Stromal cell of bone marrow (primary cell): ENCODE measurements at regions not wholly inside any gene's neighbourhood (a gene's known extent, or its start where the extent isn't known, plus 50 kb on each side); places are given as distances from the start of the nearest gene placed in this dataset.

Experiments used
- DNase-seq: peaks from one replicate; pipeline ENCODE4 v3.0.0-alpha.2; 2012; ENCODE audit warnings: low read depth

- peak; percentile 91 for DNase-seq
Measured at GRCh38 chr14:85764822-85765221, 234.9 kb downstream of the FLRT2 start.

DNA sequence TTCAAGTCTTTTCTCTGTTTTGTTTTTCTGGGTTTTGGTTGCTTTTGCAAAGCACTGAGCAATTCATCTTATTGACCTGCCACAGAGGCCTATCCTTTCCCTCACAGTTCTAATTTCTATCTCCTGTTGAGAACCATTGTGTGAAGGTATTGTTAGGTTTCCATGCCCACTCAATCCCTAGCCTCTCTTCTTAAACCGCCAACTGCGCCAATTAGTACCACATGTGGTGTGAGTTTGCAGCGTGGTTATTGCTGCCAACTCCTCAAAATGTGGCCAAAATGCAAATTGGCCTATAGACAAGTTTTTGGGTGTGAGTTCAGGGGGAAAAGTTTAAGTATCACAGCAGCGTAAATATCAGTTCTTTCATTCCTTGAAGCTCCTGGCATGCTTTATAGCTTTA is 232.6 kb downstream of the FLRT2 start:
- DNase-seq: no peak

DNA sequence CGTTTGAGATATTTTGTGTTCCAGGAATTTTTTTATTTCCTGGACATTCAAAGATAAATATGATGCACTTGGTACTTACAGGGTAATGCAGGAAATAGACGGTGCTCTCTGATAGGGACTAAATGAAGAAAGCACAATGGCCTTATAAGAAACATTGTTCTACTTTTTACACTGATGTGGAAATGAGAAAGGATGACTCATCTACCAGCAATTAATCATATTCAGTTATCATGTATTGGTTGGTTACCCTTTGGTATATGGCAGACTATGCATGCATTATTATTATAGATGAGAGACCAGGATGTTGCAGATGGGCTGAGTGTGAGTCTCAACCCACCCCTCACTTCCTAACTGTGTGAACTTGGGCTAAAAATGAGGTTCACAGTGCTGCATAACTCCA is 222.2 kb downstream of the FLRT2 start:
- DNase-seq: no peak

DNA sequence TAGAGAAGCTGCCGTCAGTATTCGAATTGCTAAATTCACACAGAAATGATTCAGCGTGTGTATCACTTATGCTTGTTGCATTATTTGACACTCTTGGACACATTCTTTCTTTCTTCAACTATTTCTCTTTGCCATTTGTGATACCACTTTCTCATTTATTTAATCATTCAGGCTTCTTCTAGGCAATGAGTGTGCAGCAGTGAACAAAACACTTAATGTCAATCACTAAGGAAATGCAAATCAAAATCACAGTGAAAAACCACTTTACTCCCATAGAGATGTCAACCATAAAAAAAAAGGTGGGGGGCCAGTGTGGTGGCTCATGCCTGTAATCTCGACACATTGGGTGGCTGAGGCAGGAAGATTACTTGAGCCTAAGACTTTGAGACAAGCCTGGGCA is 214.6 kb downstream of the FLRT2 start:
- DNase-seq: no peak

DNA sequence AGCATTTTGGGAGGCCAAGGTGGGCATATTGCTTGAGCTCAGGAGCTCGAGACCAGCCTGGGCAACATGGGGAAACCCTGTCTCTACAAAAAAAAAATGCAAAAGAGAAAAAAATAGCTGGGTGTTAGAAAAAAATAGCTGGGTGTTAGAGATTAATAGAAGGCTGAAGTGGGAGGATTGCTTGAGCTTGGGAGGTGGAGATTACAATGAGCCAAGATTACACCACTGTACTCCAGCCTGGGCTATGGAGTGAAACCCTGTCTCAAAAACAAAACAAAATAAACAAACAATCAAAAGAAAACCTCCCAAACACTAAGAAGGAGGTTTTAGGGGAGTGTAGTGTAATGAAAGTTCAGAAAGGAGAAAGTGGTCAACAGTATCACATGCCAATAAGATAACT is 202.1 kb downstream of the FLRT2 start:
- no peak for DNase-seq

DNA sequence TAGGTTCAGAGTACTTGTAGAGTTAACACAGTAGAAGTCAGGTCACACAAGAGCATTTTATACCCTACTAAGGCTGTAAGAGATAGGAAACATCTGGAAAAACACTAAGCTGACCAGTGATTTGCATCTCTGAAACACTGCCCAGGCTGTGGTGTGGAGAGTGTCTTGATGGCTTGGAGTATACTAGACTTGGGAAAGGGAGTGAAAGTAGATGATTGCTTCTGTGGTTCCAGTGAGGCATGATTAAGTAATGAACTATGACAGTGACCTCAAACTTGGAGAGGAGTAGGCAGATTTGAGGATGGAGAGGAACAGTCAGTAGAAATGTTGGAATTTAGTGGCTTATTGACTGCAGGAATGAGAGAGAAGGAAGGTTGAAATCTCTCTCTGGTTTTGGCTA is 201.2 kb downstream of the FLRT2 start:
- peak; percentile 97 for DNase-seq

DNA sequence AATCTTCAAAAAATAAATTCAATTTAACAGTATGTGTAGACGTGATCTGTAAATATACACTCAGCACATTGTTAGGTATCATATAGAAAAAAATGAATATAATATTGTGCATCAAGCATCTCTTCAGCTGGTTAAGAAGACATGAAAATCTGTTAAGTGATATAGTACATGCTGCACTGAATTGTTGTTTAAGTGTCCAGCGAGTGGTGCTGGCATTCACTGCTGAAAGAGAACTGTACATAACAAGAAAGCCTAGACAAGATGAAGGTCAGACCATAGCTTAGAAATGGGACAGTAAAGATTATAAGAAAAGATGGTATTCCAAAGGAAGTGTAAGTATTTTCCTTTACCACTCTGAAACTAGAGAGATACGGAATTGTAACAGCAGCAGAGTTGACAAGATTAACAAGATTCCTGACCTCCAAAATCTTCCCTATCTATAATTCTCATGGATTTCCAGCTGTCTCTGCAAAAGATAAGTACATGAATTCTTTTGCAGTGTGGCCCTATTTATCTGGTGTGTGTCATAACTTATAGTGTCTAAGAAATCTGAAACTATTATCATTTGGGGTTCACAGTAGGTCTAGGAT is 198.6 kb downstream of the FLRT2 start:
- no peak for DNase-seq

GRCh38 chr14:85714069-85714468 is 184.1 kb downstream of the FLRT2 start:
- no peak for DNase-seq

- no peak for DNase-seq
Measured at GRCh38 chr14:85711620-85712019, 181.7 kb downstream of the FLRT2 start.
